Activated CD4-positive, alpha-beta memory T cell treated with anti-CD3 and anti-CD28 coated beads for 36 hours (primary cell): ENCODE measurements at regions not wholly inside any gene's neighbourhood (a gene's known extent, or its start where the extent isn't known, plus 50 kb on each side); places are given as distances from the start of the nearest gene placed in this dataset.

Source experiments
- CTCF ChIA-PET: fragments of 350-600 bp; sonication (Branson Sonifier 250); formaldehyde crosslinking; loops from one replicate; lab custom pipeline; 2021; ENCODE audit warnings: antibody characterized with exemption, inconsistent platforms; lab: Charles Lee
- POLR2A ChIA-PET: fragments of 350-600 bp; sonication (Branson Sonifier 250); formaldehyde crosslinking; loops from one replicate; lab custom pipeline; 2021; ENCODE audit warnings: antibody characterized with exemption; lab: Charles Lee
- DNase-seq: peaks from one replicate; pipeline ENCODE4 v3.0.0-alpha.2; 2020
- H3K27ac Mint-ChIP-seq: one replicate; pipeline ENCODE4 v1.8.0; 2021; ENCODE audit warnings: mixed read lengths
- H3K27me3 Mint-ChIP-seq: one replicate; pipeline ENCODE4 v1.8.0; 2021; ENCODE audit warnings: mixed read lengths
- H3K36me3 Mint-ChIP-seq: one replicate; pipeline ENCODE4 v1.8.0; 2021; ENCODE audit warnings: mixed read lengths
- H3K4me1 Mint-ChIP-seq: one replicate; pipeline ENCODE4 v1.8.0; 2021; ENCODE audit warnings: low read depth, mixed read lengths
- H3K4me3 Mint-ChIP-seq: one replicate; pipeline ENCODE4 v1.8.0; 2021; ENCODE audit warnings: mild to moderate bottlenecking, mixed read lengths
- H3K9me3 Mint-ChIP-seq: one replicate; pipeline ENCODE4 v1.8.0; 2021; ENCODE audit warnings: mixed read lengths
- intact Hi-C: fragments of 100-400 bp; cut with micrococcal nuclease; formaldehyde crosslinking; loops from one replicate; pipeline ENCODE4 v1.15.1; 2023

GRCh38 chr1:243924188-243924587 is 74.1 kb upstream of the AKT3 start:
- Mint-ChIP-seq H3K27ac (no peak overlapping the region), H3K9me3 (no peaks in the 10 kb centered on the region), H3K27me3 (peaks cover 20% of the 10 kb centered on the region), H3K4me1 (no peaks in the 10 kb centered on the region), H3K36me3 (no peaks in the 10 kb centered on the region), H3K4me3 (no peak overlapping the region)
- ChIA-PET POLR2A (interaction anchor here (0.6 kb wide), 1 partner anchor 108 kb away, joined by 3 read pairs; no protein-coding TSS in a partner anchor), CTCF (no interaction called here)
- intact Hi-C loops: no loop called here
- no peak for DNase-seq

- Mint-ChIP-seq H3K27ac (no peak overlapping the region), H3K9me3 (no peaks in the 10 kb centered on the region), H3K4me3 (no peak overlapping the region), H3K36me3 (no peaks in the 10 kb centered on the region), H3K4me1 (no peaks in the 10 kb centered on the region), H3K27me3 (peaks cover 19% of the 10 kb centered on the region)
- intact Hi-C loops: no loop called here
- ChIA-PET CTCF (no interaction called here), POLR2A (no interaction called here)
- no peak for DNase-seq
These were observed 73.5 kb upstream of the AKT3 start for GRCh38 chr1:243923292-243924171.

DNA sequence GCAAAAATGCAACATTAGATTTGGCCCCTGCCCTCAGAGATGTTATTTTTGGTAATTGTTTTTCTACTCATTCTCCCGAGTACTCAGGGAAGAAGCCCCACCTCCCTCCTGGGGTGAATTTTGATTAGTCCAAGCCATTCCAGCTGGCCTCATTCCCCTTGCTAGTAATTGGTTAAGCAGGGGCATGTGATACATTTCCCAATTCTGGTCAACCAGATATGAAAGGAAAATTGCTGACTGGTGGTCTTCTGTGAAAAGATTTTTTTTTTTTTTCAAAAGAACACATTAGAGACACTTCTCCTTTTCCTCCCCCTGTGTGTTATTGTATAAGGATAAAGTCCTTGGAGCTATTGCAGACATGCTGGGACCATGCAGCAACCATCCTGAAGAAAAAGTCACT is 71.1 kb upstream of the AKT3 start:
- no peak overlapping the region for H3K27ac Mint-ChIP-seq
- POLR2A ChIA-PET: no interaction called here
- CTCF ChIA-PET: no interaction called here
- no peaks in the 10 kb centered on the region for H3K9me3 Mint-ChIP-seq
- no peak for DNase-seq
- intact Hi-C loops: no loop called here
- no peak overlapping the region for H3K4me3 Mint-ChIP-seq
- H3K4me1 Mint-ChIP-seq: peaks cover 14% of the 10 kb centered on the region
- H3K36me3 Mint-ChIP-seq: no peaks in the 10 kb centered on the region
- peaks cover 38% of the 10 kb centered on the region for H3K27me3 Mint-ChIP-seq

GRCh38 chr1:243917863-243918565 is 68.0 kb upstream of the AKT3 start:
- no peak overlapping the region for H3K27ac Mint-ChIP-seq
- H3K4me3 Mint-ChIP-seq: peak overlapping the region; percentile 69
- DNase-seq: no peak
- H3K36me3 Mint-ChIP-seq: no peaks in the 10 kb centered on the region
- H3K9me3 Mint-ChIP-seq: no peaks in the 10 kb centered on the region
- intact Hi-C loops: loop anchor here (5.0 kb wide), 1 partner anchor 66 kb away; the partner anchor contains the start of gene AKT3
- H3K4me1 Mint-ChIP-seq: peaks cover 18% of the 10 kb centered on the region
- POLR2A ChIA-PET: no interaction called here
- CTCF ChIA-PET: no interaction called here
- H3K27me3 Mint-ChIP-seq: peaks cover 43% of the 10 kb centered on the region

GRCh38 chr1:243917177-243917862 is 67.3 kb upstream of the AKT3 start:
- Mint-ChIP-seq H3K36me3 (no peaks in the 10 kb centered on the region), H3K27ac (no peak overlapping the region), H3K9me3 (no peaks in the 10 kb centered on the region)

DNA sequence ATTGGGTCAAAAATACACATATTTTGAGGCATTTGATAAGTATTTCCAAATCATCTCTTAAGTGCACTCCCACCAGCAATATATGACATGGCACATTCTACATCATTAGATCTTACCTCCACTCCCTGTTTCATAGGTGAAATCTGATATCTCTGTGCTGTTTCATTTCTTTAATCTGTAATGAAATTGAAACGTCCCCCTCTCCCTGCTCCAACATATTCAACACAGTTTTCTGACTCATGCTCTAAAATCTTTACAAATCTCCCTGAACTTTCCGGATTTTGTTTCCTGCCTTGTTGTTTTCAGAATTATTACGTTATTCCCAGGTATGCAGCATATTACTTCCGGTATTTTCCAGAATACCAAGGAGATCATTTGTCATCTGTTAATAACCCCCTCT is 66.1 kb upstream of the AKT3 start:
- Mint-ChIP-seq H3K4me1 (peaks cover 18% of the 10 kb centered on the region), H3K36me3 (no peaks in the 10 kb centered on the region), H3K27ac (no peak overlapping the region), H3K9me3 (no peaks in the 10 kb centered on the region), H3K27me3 (peaks cover 41% of the 10 kb centered on the region), H3K4me3 (no peak overlapping the region)
- intact Hi-C loops: loop anchor here (5.0 kb wide), 1 partner anchor 64 kb away; the partner anchor contains the start of gene AKT3
- no peak for DNase-seq
- CTCF ChIA-PET: no interaction called here
- POLR2A ChIA-PET: interaction anchor here (0.6 kb wide), 1 partner anchor 1800 kb away, joined by 3 read pairs; no protein-coding TSS in a partner anchor

More at GRCh38 chr1:243917177-243917862, 67.3 kb upstream of the AKT3 start:
- POLR2A ChIA-PET: no interaction called here
- peak overlapping the region; percentile 69 for H3K4me3 Mint-ChIP-seq
- peak; percentile 32 for DNase-seq
- intact Hi-C loops: loop anchor here (5.0 kb wide), 1 partner anchor 65 kb away; the partner anchor contains the start of gene AKT3
- peaks cover 41% of the 10 kb centered on the region for H3K27me3 Mint-ChIP-seq
- CTCF ChIA-PET: no interaction called here
- H3K4me1 Mint-ChIP-seq: peaks cover 18% of the 10 kb centered on the region

DNA sequence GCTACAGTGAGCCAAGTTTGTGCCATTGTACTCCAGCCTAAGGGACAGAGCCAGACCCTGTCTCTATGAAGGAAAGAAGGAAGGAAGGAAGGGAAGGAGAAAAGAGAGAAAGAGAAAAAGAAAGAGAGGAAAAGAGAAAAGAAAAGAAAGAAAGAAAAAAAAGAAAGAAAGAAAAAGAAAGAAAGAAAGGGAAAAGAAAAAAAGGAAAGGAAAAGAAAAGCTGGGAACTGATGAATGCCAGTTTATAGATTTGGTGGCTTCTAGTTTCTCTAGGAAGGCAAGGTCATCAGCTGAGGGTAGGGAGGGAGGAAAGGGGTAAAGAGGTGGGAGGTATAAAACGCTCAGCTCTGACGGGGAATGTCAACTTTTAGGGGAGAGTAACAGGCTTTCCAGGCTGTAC is 62.3 kb upstream of the AKT3 start:
- no peak overlapping the region for H3K27ac Mint-ChIP-seq
- POLR2A ChIA-PET: no interaction called here
- intact Hi-C loops: no loop called here
- no peaks in the 10 kb centered on the region for H3K36me3 Mint-ChIP-seq
- no peak overlapping the region for H3K4me3 Mint-ChIP-seq
- H3K9me3 Mint-ChIP-seq: no peaks in the 10 kb centered on the region
- peaks cover 26% of the 10 kb centered on the region for H3K27me3 Mint-ChIP-seq
- CTCF ChIA-PET: no interaction called here
- DNase-seq: no peak
- H3K4me1 Mint-ChIP-seq: peaks cover 12% of the 10 kb centered on the region

GRCh38 chr1:243910607-243911006 is 60.6 kb upstream of the AKT3 start:
- Mint-ChIP-seq H3K36me3 (no peaks in the 10 kb centered on the region), H3K4me3 (no peak overlapping the region), H3K9me3 (no peaks in the 10 kb centered on the region), H3K27ac (no peak overlapping the region), H3K4me1 (no peaks in the 10 kb centered on the region), H3K27me3 (peaks cover 14% of the 10 kb centered on the region)
- ChIA-PET POLR2A (no interaction called here), CTCF (no interaction called here)
- intact Hi-C loops: no loop called here
- no peak for DNase-seq

- Mint-ChIP-seq H3K9me3 (no peaks in the 10 kb centered on the region), H3K27me3 (peaks cover 4% of the 10 kb centered on the region), H3K4me1 (no peaks in the 10 kb centered on the region), H3K4me3 (no peak overlapping the region), H3K36me3 (no peaks in the 10 kb centered on the region), H3K27ac (no peak overlapping the region)
- ChIA-PET CTCF (no interaction called here), POLR2A (no interaction called here)
- intact Hi-C loops: no loop called here
- no peak for DNase-seq
These were observed 53.9 kb upstream of the AKT3 start for GRCh38 chr1:243903895-243904294.

DNA sequence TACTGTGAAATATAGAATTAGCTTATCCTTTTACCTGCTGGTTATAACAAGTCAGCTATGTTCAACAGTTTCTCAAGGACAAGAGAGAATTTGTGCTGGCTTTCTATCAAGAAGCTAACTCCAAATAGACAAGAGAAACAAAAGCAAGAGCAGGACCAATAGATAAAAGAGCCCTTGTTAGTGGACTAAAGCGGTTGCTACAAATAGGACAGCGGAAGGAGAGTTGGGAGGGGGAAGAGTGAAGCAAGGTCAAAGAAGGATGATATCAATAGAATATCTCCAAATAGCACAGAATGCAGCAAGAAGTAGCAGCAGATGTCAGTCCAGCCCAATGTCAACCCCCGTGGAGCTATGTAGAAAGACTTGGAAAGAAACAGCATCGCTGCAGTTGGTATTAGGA is 53.0 kb upstream of the AKT3 start:
- H3K4me3 Mint-ChIP-seq: no peak overlapping the region
- H3K36me3 Mint-ChIP-seq: no peaks in the 10 kb centered on the region
- H3K9me3 Mint-ChIP-seq: no peaks in the 10 kb centered on the region
- ChIA-PET POLR2A (no interaction called here), CTCF (no interaction called here)
- no peak overlapping the region for H3K27ac Mint-ChIP-seq
- intact Hi-C loops: no loop called here
- no peak for DNase-seq
- H3K4me1 Mint-ChIP-seq: no peaks in the 10 kb centered on the region
- peaks cover 8% of the 10 kb centered on the region for H3K27me3 Mint-ChIP-seq

DNA sequence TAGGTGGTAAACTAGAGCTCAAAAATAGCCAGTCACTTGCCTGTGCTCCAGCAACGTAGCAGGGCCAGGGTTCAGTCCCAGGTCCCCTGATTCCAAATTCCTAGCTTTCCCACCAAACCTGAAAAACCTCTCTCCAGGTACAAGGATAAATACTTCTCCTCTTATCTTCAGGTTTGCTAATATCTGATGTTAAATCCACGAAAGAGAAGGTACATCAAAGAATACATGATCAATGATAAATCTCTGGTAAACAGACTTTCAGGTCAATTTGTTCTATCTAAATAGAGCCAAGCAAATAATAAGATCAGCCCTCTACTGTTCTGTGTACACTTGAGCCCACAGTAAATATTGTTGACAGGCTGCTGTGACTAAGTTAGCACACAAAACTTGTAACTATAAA is 52.1 kb upstream of the AKT3 start:
- no peaks in the 10 kb centered on the region for H3K36me3 Mint-ChIP-seq
- H3K4me3 Mint-ChIP-seq: no peak overlapping the region
- ChIA-PET POLR2A (no interaction called here), CTCF (no interaction called here)
- intact Hi-C loops: no loop called here
- DNase-seq: no peak
- no peak overlapping the region for H3K27ac Mint-ChIP-seq
- peaks cover 8% of the 10 kb centered on the region for H3K27me3 Mint-ChIP-seq
- H3K9me3 Mint-ChIP-seq: no peaks in the 10 kb centered on the region
- no peaks in the 10 kb centered on the region for H3K4me1 Mint-ChIP-seq
